ENCODE measurements at regions not wholly inside any gene's neighbourhood (a gene's known extent, or its start where the extent isn't known, plus 50 kb on each side); places are given as distances from the start of the nearest gene placed in this dataset.

GRCh38 chr12:67428431-67428830 lies 159.3 kb downstream of the CAND1 start:
- no peaks in the 10 kb centered on the region for H3K4me1 ChIP-seq (ENCODE audit: control insufficient read depth, extremely low read depth, insufficient read depth, low read length)
- H3K9me1 ChIP-seq (replicated peaks; ENCODE audit: control insufficient read depth, extremely low read depth, insufficient read depth, low read length): no peaks in the 10 kb centered on the region
- intact Hi-C loops (cut with micrococcal nuclease): no loop called here
- FAIRE-seq: no peak
- no peak for TF ChIP-seq GATA2 (IDR thresholded peaks at IDR 0.05; ENCODE audit: insufficient read depth, insufficient read length, low read depth, low read length)
- TF ChIP-seq FOS (IDR thresholded peaks at IDR 0.05; ENCODE audit: borderline replicate concordance, insufficient read depth, low read length): no peak
- no peak for TF ChIP-seq JUN (IDR thresholded peaks at IDR 0.05; ENCODE audit: borderline replicate concordance, insufficient read depth, insufficient read length, low read depth)
- TF ChIP-seq EZH2 (IDR thresholded peaks at IDR 0.05; ENCODE audit: borderline replicate concordance, low read depth, low read length, severe bottlenecking): no peak
- no peak for TF ChIP-seq CTCF (IDR thresholded peaks at IDR 0.05; ENCODE audit: extremely low read depth in 1 of 2, insufficient read depth in 1 of 2, low read depth in 1 of 2, low read length in 2 of 2)
- TF ChIP-seq MYC (IDR thresholded peaks at IDR 0.05; ENCODE audit: low read depth, low read length): no peak
- no peak for TF ChIP-seq POLR2A (IDR thresholded peaks at IDR 0.05; ENCODE audit: low read depth, low read length)
- TF ChIP-seq, protein P1, sequence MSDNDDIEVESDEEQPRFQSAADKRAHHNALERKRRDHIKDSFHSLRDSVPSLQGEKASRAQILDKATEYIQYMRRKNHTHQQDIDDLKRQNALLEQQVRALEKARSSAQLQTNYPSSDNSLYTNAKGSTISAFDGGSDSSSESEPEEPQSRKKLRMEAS (IDR thresholded peaks at IDR 0.05; ENCODE audit: insufficient read depth, insufficient read length): no peak
- TF ChIP-seq POLR2AphosphoS5 (IDR thresholded peaks at IDR 0.05; ENCODE audit: insufficient read depth, low read depth, low read length): no peak
- no peak overlapping the region for H2AFZ ChIP-seq (ENCODE audit: low read depth, low read length)
- no TSS peak for BruUV-seq (replicated peaks)
- ChIA-PET CTCF (interaction anchor here (1.2 kb wide), 1 partner anchor 515 kb away, joined by 4 read pairs; no protein-coding TSS in a partner anchor), POLR2A (no interaction called here)
- no peak for DNase-seq (ENCODE audit: low read depth, low spot score)
- H3K36me3 ChIP-seq (ENCODE audit: control insufficient read depth in 2 of 2, extremely low read depth in 1 of 2, insufficient read depth in 2 of 2, low read length in 2 of 2): no peaks in the 10 kb centered on the region
- H3K27me3 ChIP-seq (ENCODE audit: control insufficient read depth in 2 of 2, insufficient read depth in 2 of 2, low read length in 2 of 2): no peaks in the 10 kb centered on the region
- H3K4me2 ChIP-seq (ENCODE audit: insufficient read depth, low read length): no peak overlapping the region
- H3K9me3 ChIP-seq (replicated peaks; ENCODE audit: control insufficient read depth, insufficient read depth, low read length): no peaks in the 10 kb centered on the region
- H4K20me1 ChIP-seq (replicated peaks; ENCODE audit: control insufficient read depth, extremely low read depth, insufficient read depth, low read length): no peaks in the 10 kb centered on the region
- H3K9ac ChIP-seq (replicated peaks; ENCODE audit: extremely low read depth, insufficient read depth, low read length): no peak overlapping the region
- no peak overlapping the region for H3K4me3 ChIP-seq (replicated peaks in 1 of 3; ENCODE audit: insufficient read depth in 1 of 3, low read depth in 1 of 3, low read length in 3 of 3)
- dilution Hi-C loops (cut with MboI; ENCODE audit: extremely low pct_ligation_motif_present, low sequenced_read_pairs): no loop called here
- no peak overlapping the region for H3K27ac ChIP-seq (ENCODE audit: insufficient read depth, low read depth, low read length)
- no peaks in the 10 kb centered on the region for H3K79me2 ChIP-seq (ENCODE audit: control insufficient read depth, insufficient read depth, low read length)
